Thyroid gland (tissue), 4 donors: ENCODE measurements at regions not wholly inside any gene's neighbourhood (a gene's known extent, or its start where the extent isn't known, plus 50 kb on each side); places are given as distances from the start of the nearest gene placed in this dataset.

Experiments
- DNase-seq, 2 donors: peaks; one replicate each; pipeline ENCODE4 v3.0.0-alpha.2; 2019
- H3K27ac ChIP-seq, 3 donors: fragments of 200-600 bp; sonication (generic); 1 replicate in 2 of 3; 2 replicates in 1 of 3; pipeline ENCODE4 v1.5.1; 2016 to 2019; ENCODE audit warnings: mild to moderate bottlenecking in 1 of 3, moderate library complexity in 1 of 3
- H3K27me3 ChIP-seq: fragments of 200-600 bp; sonication (generic); one replicate; pipeline ENCODE4 v1.5.1; 2019
- H3K36me3 ChIP-seq, 2 donors: fragments of 200-600 bp; sonication (generic); one replicate each; pipeline ENCODE4 v1.5.1; 2016 to 2019
- H3K4me1 ChIP-seq, 2 donors: fragments of 200-600 bp; sonication (generic); one replicate each; pipeline ENCODE4 v1.5.1; 2017 to 2019
- H3K4me3 ChIP-seq, 3 donors: fragments of 200-600 bp; sonication (generic); replicated peaks in 1 of 3; 1 replicate in 2 of 3; 2 replicates in 1 of 3; pipeline ENCODE4 v1.5.1; 2016; ENCODE audit warnings: mild to moderate bottlenecking in 1 of 3
- H3K9me3 ChIP-seq: fragments of 200-600 bp; sonication (generic); one replicate; pipeline ENCODE4 v1.5.1; 2017
- POLR2A ChIP-seq, 2 donors: fragments of 450-650 bp; IDR thresholded peaks; one replicate each; pipeline ENCODE4 v1.6.1; 2017; ENCODE audit warnings: antibody characterized with exemption in 2 of 2, mild to moderate bottlenecking in 2 of 2, moderate library complexity in 1 of 2
- WGBS, 2 donors: methylation state at CpG; one replicate each; pipeline ENCODE4 v1.1.5; 2017; 5-methylcytosine and 5-hydroxymethylcytosine counted together
- intact Hi-C: fragments of 100-400 bp; cut with DNase I; formaldehyde crosslinking; loops from one replicate; pipeline ENCODE4 v1.15.1; 2023
- TF ChIP-seq, protein P1 (sequence below), 6 experiments: fragments of 200-600 bp in 3 of 6; fragments of 450-650 bp in 3 of 6; sonication (generic) in 3 of 6; IDR thresholded peaks; one replicate each; pipeline ENCODE4 v1.5.1; 2016 to 2019; ENCODE audit warnings: antibody characterized with exemption in 6 of 6, mild to moderate bottlenecking in 2 of 6, inconsistent platforms in 1 of 6, moderate library complexity in 1 of 6

GRCh38 chr11:92692826-92693546 lies 276.5 kb upstream of the MTNR1B start:
- no peaks in the 10 kb centered on the region for H3K36me3 ChIP-seq
- TF ChIP-seq, protein P1, sequence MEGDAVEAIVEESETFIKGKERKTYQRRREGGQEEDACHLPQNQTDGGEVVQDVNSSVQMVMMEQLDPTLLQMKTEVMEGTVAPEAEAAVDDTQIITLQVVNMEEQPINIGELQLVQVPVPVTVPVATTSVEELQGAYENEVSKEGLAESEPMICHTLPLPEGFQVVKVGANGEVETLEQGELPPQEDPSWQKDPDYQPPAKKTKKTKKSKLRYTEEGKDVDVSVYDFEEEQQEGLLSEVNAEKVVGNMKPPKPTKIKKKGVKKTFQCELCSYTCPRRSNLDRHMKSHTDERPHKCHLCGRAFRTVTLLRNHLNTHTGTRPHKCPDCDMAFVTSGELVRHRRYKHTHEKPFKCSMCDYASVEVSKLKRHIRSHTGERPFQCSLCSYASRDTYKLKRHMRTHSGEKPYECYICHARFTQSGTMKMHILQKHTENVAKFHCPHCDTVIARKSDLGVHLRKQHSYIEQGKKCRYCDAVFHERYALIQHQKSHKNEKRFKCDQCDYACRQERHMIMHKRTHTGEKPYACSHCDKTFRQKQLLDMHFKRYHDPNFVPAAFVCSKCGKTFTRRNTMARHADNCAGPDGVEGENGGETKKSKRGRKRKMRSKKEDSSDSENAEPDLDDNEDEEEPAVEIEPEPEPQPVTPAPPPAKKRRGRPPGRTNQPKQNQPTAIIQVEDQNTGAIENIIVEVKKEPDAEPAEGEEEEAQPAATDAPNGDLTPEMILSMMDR (IDR thresholded peaks at IDR 0.05), result no peak
- TF ChIP-seq POLR2A (IDR thresholded peaks at IDR 0.05), result no peak
- no peak overlapping the region for H3K27ac ChIP-seq
- H3K9me3 ChIP-seq, result no peaks in the 10 kb centered on the region
- no peaks in the 10 kb centered on the region for H3K27me3 ChIP-seq
- H3K4me3 ChIP-seq, result no peak overlapping the region
- WGBS, 2 donors, result 65 to 73% methylated on average over 2 of the region's 2 CpGs
- no peaks in the 10 kb centered on the region for H3K4me1 ChIP-seq
- intact Hi-C loops, result no loop called here
- DNase-seq, result no peak

DNA sequence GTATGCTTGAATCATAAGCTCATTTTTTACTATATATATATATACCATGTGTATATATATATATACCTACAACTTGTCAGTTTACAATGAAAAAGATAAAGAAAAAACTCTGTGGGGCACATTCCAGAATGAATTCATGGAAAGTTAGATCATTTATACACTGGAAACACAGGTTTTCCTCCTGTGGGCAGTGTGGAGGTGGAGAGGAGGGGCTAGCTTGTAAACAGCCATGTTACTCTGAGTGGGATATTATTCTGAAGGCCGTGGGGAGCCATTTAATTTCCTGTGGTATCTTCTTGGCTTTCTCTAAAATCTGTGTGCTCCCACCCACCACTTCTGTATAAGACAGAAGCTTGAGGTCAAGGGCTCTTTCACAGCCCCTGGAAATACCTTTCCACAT lies 273.4 kb upstream of the MTNR1B start:
- Histone ChIP-seq H3K4me1 (no peaks in the 10 kb centered on the region), H3K4me3 (no peak overlapping the region), H3K36me3 (no peaks in the 10 kb centered on the region), H3K27ac (no peak overlapping the region), H3K9me3 (no peaks in the 10 kb centered on the region), H3K27me3 (no peaks in the 10 kb centered on the region)
- no peak for DNase-seq
- 73 to 79% methylated on average over 1 of the region's 1 CpG for WGBS, 2 donors
- TF ChIP-seq, protein P1 (IDR thresholded peaks at IDR 0.05), result no peak
- no peak for TF ChIP-seq POLR2A (IDR thresholded peaks at IDR 0.05)
- intact Hi-C loops, result no loop called here

DNA sequence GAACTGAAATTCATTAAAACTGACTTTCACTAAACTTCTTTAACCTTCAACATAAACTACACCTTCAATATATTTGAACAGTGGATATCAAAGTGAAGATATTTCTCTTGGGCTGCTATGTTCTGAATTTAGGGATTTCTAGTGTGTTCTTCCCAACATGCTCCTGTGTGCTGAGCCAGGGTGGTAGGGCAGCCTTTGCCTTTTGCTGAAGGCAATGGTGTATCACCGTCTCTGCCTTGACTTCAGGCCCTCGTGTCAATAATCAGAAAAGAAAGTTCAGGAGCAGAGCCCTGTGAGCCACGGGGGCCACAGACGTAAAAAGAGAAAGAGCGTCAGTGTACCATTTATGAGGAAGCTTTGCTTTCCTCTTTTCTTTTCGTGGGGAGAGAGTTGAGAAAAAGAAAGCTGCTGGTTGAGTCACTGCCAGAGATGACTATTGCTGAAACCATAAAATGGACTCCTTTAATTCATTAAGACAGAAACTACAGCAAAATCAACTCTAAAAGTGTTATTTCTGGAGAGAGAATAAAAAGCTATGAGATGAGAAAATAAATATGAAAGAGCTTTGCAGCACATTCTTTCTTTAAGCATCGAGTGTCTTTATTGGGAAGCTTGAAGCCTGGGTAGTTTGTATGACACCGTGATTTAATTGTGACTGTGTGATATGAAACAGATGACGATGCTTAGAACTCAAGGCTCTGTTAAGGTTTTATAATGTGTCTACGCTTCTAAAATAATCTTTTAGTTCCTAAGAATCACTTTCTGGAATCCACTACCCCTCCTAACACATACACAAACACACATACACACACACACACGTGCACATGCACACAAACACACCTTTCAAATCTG lies 271.8 kb upstream of the MTNR1B start:
- Histone ChIP-seq H3K9me3 (no peaks in the 10 kb centered on the region), H3K36me3 (no peaks in the 10 kb centered on the region), H3K4me1 (no peaks in the 10 kb centered on the region), H3K27me3 (no peaks in the 10 kb centered on the region), H3K27ac (no peak overlapping the region), H3K4me3 (no peak overlapping the region)
- 74 to 81% methylated on average over 11 of the region's 11 CpGs for WGBS, 2 donors
- no peak for TF ChIP-seq POLR2A (IDR thresholded peaks at IDR 0.05)
- TF ChIP-seq, protein P1 (IDR thresholded peaks at IDR 0.05), result no peak
- intact Hi-C loops, result no loop called here
- no peak for DNase-seq

GRCh38 chr11:92698742-92699141 lies 270.7 kb upstream of the MTNR1B start:
- no peak for DNase-seq
- no peaks in the 10 kb centered on the region for H3K9me3 ChIP-seq
- 71 to 75% methylated on average over 2 of the region's 2 CpGs for WGBS, 2 donors
- H3K27me3 ChIP-seq, result no peaks in the 10 kb centered on the region
- H3K27ac ChIP-seq, result no peak overlapping the region
- no peak for TF ChIP-seq POLR2A (IDR thresholded peaks at IDR 0.05)
- TF ChIP-seq, protein P1 (IDR thresholded peaks at IDR 0.05), result no peak
- H3K4me1 ChIP-seq, result no peaks in the 10 kb centered on the region
- H3K4me3 ChIP-seq, result no peak overlapping the region
- intact Hi-C loops, result no loop called here
- no peaks in the 10 kb centered on the region for H3K36me3 ChIP-seq
